CD4-positive, alpha-beta T cell treated with Interleukin-12 subunit alpha and Interleukin-12 subunit beta, for 1 hour (primary cell): ENCODE measurements at regions not wholly inside any gene's neighbourhood (a gene's known extent, or its start where the extent isn't known, plus 50 kb on each side); places are given as distances from the start of the nearest gene placed in this dataset.

Experiments
- DNase-seq: peaks from one replicate; pipeline ENCODE4 v3.0.0-alpha.2; 2020

DNA sequence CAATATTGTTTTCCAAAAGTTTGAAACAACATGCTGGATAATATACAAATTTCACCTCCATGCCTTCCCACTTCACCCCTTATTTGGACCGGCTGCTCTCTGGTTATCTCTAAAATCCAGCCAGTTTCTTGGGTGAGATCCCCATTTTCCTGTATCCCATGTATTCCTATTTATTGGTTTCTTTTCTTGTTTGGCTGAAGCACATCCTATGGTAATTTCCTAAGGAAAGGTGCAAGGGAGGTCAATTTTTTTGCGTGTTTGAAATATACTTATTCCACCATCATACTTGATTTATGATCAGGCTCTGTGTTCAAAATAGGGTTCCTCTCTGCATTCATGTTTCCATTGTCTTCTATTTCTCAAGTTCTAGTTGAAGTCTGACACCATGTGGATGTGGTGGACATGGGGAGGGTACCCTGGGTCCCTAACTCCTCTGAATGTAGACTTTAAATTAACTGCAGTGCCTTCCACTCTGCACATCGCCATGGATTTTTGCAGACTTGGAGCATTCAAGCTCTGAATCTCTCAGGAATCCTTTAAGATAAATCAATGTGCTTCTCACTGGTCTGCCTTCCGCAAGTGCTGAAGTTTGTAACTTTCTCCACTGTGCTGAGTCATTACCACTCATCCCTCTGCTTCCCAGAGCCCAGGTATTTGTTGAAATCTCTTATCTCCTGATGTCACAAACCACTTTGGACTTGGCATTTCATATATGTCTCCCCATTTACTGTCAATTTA is 52.1 kb upstream of the TLE3 start:
- DNase-seq, result no peak

DNA sequence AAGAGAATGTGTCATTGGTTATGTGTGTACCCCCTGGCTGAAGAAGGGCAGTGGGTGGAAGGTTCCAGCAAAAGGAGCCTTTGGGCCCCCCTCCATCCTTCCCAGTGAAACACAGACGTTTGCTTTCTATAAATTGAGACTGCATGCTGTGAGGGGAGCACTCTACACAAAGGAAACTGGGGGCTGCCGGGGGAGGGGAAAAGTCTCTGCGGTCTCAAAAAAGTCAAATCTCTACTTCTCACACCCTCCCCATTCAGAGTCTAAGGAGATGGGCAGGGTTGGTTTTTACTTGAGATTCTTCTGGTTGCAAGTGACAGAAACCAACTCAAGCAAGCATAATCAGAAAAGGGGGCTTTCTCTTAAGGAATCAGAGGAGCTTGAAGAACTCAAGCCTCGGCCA is 50.1 kb upstream of the TLE3 start:
- no peak for DNase-seq
